ENCODE measurements at regions not wholly inside any gene's neighbourhood (a gene's known extent, or its start where the extent isn't known, plus 50 kb on each side); places are given as distances from the start of the nearest gene placed in this dataset.

- H2AFZ ChIP-seq (ENCODE audit: low read length) = no peak overlapping the region
- H4K91ac ChIP-seq (replicated peaks; ENCODE audit: insufficient read length, low read length) = no peak overlapping the region
- CTCF ChIA-PET (ENCODE audit: partially characterized antibody) = interaction anchor here (0.5 kb wide), 1 partner anchor 589 kb away, joined by 3 read pairs; no protein-coding TSS in a partner anchor
- no peak overlapping the region for H3K14ac ChIP-seq (ENCODE audit: insufficient read length)
- no peaks in the 10 kb centered on the region for H4K20me1 ChIP-seq (replicated peaks in 1 of 2; ENCODE audit: control insufficient read depth in 1 of 2, insufficient read depth in 2 of 2, low read length in 2 of 2)
- H2AK5ac ChIP-seq (ENCODE audit: low read depth, low read length) = no peak overlapping the region
- no peak overlapping the region for H3K23ac ChIP-seq (ENCODE audit: insufficient read length)
- H3K79me1 ChIP-seq (ENCODE audit: low read depth, low read length) = no peaks in the 10 kb centered on the region
- no peak overlapping the region for H3K9ac ChIP-seq (replicated peaks in 1 of 4; ENCODE audit: extremely low read depth in 1 of 4, low read depth in 3 of 4, low read length in 3 of 4)
- no peak overlapping the region for H4K8ac ChIP-seq (ENCODE audit: extremely low read depth, insufficient read depth, low read length)
- no peak for DNase-seq (ENCODE audit: low read depth in 1 of 2, low spot score in 2 of 2)
- no peaks in the 10 kb centered on the region for H3K4me1 ChIP-seq (replicated peaks in 1 of 4; ENCODE audit: control insufficient read depth in 3 of 4, insufficient read depth in 4 of 4, low read length in 3 of 4)
- no peak overlapping the region for H2BK5ac ChIP-seq (ENCODE audit: low read depth, low read length)
- H3K23me2 ChIP-seq (ENCODE audit: low read depth, low read length) = no peaks in the 10 kb centered on the region
- no peaks in the 10 kb centered on the region for H3K79me2 ChIP-seq (ENCODE audit: control insufficient read depth in 1 of 2, insufficient read depth in 2 of 2, low read length in 2 of 2)
- no peak overlapping the region for H2BK20ac ChIP-seq (ENCODE audit: low read length)
- H3K56ac ChIP-seq (replicated peaks; ENCODE audit: insufficient read length, low read depth, low read length) = no peak overlapping the region
- no peak overlapping the region for H3K4ac ChIP-seq (replicated peaks; ENCODE audit: insufficient read length, low read depth, low read length)
- no peaks in the 10 kb centered on the region for H3K27me3 ChIP-seq (replicated peaks in 1 of 4; ENCODE audit: control insufficient read depth in 3 of 4, extremely low read depth in 1 of 4, insufficient read depth in 3 of 4, low read length in 3 of 4)
- no peak overlapping the region for H2BK120ac ChIP-seq (replicated peaks; ENCODE audit: low read depth, low read length)
- no peak overlapping the region for H3K4me2 ChIP-seq (ENCODE audit: insufficient read depth in 1 of 2, low read depth in 2 of 2, low read length in 2 of 2)
- 85% methylated on average over 1 of the region's 1 CpG; no CpG with 5 or more reads in 1 of the 2 experiments for WGBS, 2 experiments (ENCODE audit: extremely low coverage in 1 of 2, insufficient coverage in 1 of 2, insufficient read length in 1 of 2, insufficient replicate concordance in 2 of 2, low coverage in 1 of 2, low lambda C conversion rate in 2 of 2, missing lambda C conversion rate in 1 of 2)
- no peaks in the 10 kb centered on the region for H3K36me3 ChIP-seq (ENCODE audit: control insufficient read depth in 2 of 4, insufficient read depth in 4 of 4, low read length in 3 of 4)
- H4K5ac ChIP-seq (ENCODE audit: insufficient read length, low read depth, low read length) = no peak overlapping the region
- H2BK12ac ChIP-seq (ENCODE audit: low read depth, low read length) = no peak overlapping the region
- no peak for FAIRE-seq
- peaks cover 4 to 12% of the 10 kb centered on the region in 2 experiments; a peak in 1 of 4 replicates for H3K9me3 ChIP-seq (ENCODE audit: insufficient read depth in 2 of 2, low read depth in 1 of 2, low read length in 1 of 2)
- no peak overlapping the region for H3K18ac ChIP-seq (ENCODE audit: extremely low read depth, low read length)
- no peak overlapping the region for H3K27ac ChIP-seq (ENCODE audit: low read depth, low read length)
- H3K4me3 ChIP-seq (ENCODE audit: extremely low read depth in 1 of 4, insufficient read depth in 2 of 4, low read depth in 3 of 4, low read length in 4 of 4) = no peak overlapping the region
- no peak for TF ChIP-seq POU5F1 (IDR thresholded peaks at IDR 0.05; ENCODE audit: low read depth, low read length)
- no peak overlapping the region for H2BK15ac ChIP-seq (ENCODE audit: low read length)
- POLR2A ChIA-PET (ENCODE audit: partially characterized antibody) = no interaction called here
These were observed 1370.1 kb upstream of the DDX18 start for GRCh38 chr2:116444256-116444872.

Data from H1 (cell line).